Activated naive CD8-positive, alpha-beta T cell treated with anti-CD3 and anti-CD28 coated beads, Interleukin-2, amount 10 ng/mL, durations not matched to agents 7 days and 5 days (primary cell): ENCODE measurements at regions not wholly inside any gene's neighbourhood (a gene's known extent, or its start where the extent isn't known, plus 50 kb on each side); places are given as distances from the start of the nearest gene placed in this dataset.
A peak's percentile ranks its signal among the peaks of the same experiment; 100 is the strongest.
"Not testable (repeated sequence)": the region's sequence is repeated elsewhere in the genome, so short reads cannot be mapped to it uniquely, and the experiment has no call there.

ENCODE experiments used
- ATAC-seq: fragments of 150-1000 bp; cut with Tn5 transposase; one replicate; pipeline ENCODE4 v1.10.0; 2021; ENCODE audit warnings: low read depth, moderate library complexity
- POLR2A ChIA-PET: fragments of 350-600 bp; sonication (Branson Sonifier 250); formaldehyde crosslinking; loops from one replicate; lab custom pipeline; 2021; ENCODE audit warnings: antibody characterized with exemption; lab: Charles Lee
- DNase-seq: peaks from one replicate; pipeline ENCODE4 v3.0.0; 2021
- H3K27ac Mint-ChIP-seq: one replicate; pipeline ENCODE4 v1.8.0; 2022; ENCODE audit warnings: mild to moderate bottlenecking, mixed read lengths
- H3K27me3 Mint-ChIP-seq: one replicate; pipeline ENCODE4 v1.8.0; 2022; ENCODE audit warnings: mild to moderate bottlenecking, moderate library complexity, mixed read lengths
- H3K36me3 Mint-ChIP-seq: one replicate; pipeline ENCODE4 v1.8.0; 2021; ENCODE audit warnings: mild to moderate bottlenecking, mixed read lengths
- H3K4me1 Mint-ChIP-seq: one replicate; pipeline ENCODE4 v1.8.0; 2021; ENCODE audit warnings: mixed read lengths
- H3K4me3 Mint-ChIP-seq: one replicate; pipeline ENCODE4 v1.8.0; 2022; ENCODE audit warnings: mild to moderate bottlenecking, moderate library complexity, mixed read lengths
- H3K9me3 Mint-ChIP-seq: one replicate; pipeline ENCODE4 v1.8.0; 2021; ENCODE audit warnings: mixed read lengths

DNA sequence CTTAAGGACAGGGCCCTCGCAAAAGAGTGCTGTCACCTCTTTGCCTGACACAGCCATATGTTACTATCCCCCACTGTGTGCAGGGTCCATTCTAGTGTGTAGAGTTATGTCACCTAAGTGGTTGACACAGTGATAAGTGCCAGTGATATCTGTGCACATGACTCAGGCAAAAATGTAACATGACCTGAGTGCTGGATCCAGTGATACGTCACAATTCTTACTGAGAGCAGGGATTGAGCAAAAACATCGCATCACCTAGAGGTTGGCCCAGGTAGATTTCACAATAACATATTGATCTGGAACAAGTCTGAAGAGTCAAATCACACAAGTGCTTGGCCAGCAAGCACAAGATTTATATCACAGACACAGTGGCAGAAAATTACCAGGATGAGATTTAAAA is 100.5 kb upstream of the BPY2B start:
- H3K4me3 Mint-ChIP-seq, ATAC-seq, H3K9me3 Mint-ChIP-seq, H3K27me3 Mint-ChIP-seq, DNase-seq, H3K27ac Mint-ChIP-seq, H3K36me3 Mint-ChIP-seq, POLR2A ChIA-PET, H3K4me1 Mint-ChIP-seq: not testable (repeated sequence)

DNA sequence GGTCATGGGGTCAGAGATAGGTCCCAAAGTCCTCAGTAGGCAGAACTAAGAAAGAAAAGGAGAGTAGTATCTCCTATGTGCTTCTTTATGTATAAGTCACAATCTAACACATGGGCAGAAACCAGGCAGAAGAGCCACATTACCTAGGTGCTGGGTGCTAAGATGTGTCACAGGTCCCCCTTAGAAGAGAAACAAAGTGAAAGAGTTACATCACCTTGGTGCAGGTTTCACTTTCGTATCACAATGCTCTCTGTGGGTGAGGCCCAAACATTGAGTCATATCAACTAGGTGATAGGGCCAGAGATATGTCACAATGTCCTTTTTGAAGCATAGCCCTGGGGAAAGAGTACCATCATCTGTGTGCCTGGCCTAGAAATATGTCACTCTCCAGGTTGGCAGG is 96.1 kb upstream of the BPY2B start:
- H3K27me3 Mint-ChIP-seq, H3K4me3 Mint-ChIP-seq, H3K9me3 Mint-ChIP-seq, POLR2A ChIA-PET, H3K36me3 Mint-ChIP-seq, H3K27ac Mint-ChIP-seq, H3K4me1 Mint-ChIP-seq, DNase-seq: not testable (repeated sequence)
- peak; percentile 47 for ATAC-seq

DNA sequence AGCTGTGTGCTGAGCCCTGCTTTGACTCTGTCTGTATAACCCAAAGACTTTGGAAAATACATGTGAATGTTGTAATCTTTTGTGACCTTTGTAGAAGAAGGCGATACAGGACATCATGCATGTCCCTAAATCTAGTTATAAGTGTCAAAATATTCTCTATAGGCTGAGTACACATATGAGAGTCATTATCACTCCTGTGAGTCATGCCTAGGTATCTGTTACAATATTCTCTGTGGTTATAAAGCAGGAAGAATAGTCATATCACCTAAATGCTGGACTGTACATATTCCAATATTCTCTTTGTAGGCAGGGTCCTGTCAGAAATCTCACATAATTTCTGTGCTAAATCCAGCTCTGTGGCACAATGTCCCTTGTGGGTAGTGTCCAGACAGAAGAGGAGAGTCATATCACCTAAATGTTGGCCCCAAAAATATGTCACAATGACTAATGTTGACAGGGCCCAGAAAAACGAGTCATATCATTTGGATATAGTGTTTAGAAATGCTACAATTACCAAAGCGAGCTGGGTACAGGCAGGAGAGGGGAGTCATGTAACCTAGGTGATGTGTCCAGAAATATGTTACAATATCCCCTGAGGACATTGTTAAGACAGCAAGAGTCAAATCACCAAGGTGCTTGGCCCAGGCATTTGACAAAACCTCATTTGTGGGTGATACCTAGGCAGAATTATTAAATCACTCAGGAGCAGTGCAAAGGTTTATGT is 80.4 kb upstream of the BPY2B start:
- DNase-seq, H3K4me3 Mint-ChIP-seq, H3K36me3 Mint-ChIP-seq, H3K27me3 Mint-ChIP-seq, H3K27ac Mint-ChIP-seq, POLR2A ChIA-PET, ATAC-seq, H3K9me3 Mint-ChIP-seq, H3K4me1 Mint-ChIP-seq: not testable (repeated sequence)

DNA sequence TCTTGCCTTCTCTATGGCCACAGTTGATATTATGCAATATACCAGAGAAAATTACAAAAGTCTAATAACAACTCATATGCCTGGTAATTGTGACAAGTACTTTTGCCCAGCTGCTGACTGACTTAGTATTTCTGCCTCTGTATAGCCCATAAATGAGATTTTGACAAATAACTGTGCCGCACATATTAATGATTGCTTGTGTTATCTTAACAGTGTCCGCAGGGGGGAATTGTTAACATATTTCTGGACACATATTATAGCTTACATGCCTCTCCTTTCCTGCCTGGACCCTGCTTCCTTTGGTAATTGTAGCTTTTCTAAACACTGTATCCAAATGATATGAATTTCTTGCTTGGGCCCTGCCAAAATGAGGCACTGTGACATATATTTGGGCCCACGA is 69.0 kb upstream of the BPY2B start:
- H3K27me3 Mint-ChIP-seq, DNase-seq, H3K4me3 Mint-ChIP-seq, H3K27ac Mint-ChIP-seq, ATAC-seq, H3K36me3 Mint-ChIP-seq, H3K9me3 Mint-ChIP-seq, POLR2A ChIA-PET, H3K4me1 Mint-ChIP-seq: not testable (repeated sequence)

DNA sequence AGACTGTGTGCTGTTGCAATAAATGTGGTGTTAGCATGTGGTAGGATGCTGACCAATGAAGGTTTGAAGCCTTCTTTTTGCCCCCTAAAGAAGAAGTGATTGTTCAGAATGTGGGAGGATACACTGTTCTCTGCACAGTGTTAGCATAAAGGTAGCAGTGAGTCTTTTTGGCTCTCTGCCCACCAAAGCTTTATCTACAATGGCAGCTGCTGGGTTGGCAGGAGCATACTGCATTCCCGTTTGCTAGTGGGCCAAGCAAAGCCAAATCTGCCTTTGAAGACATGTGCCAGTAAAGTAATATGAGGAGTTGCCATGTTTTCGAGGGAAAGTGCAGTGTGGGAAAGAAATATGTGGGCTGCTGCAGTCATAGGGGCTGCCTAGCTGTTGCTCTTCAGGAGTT is 56.4 kb upstream of the BPY2B start:
- H3K27me3 Mint-ChIP-seq, H3K9me3 Mint-ChIP-seq, H3K36me3 Mint-ChIP-seq, H3K27ac Mint-ChIP-seq, DNase-seq, H3K4me1 Mint-ChIP-seq, POLR2A ChIA-PET, H3K4me3 Mint-ChIP-seq, ATAC-seq: not testable (repeated sequence)
